GM12872 (cell line): ENCODE measurements at regions not wholly inside any gene's neighbourhood (a gene's known extent, or its start where the extent isn't known, plus 50 kb on each side); places are given as distances from the start of the nearest gene placed in this dataset.
A peak's percentile ranks its signal among the peaks of the same experiment; 100 is the strongest.

ENCODE experiments used
- CTCF ChIP-seq: IDR thresholded peaks from 3 replicates; pipeline ENCODE4 v1.5.1; 2011; ENCODE audit warnings: low read depth, mild to moderate bottlenecking, low read length, moderate library complexity; ENCODE audit not compliant: insufficient read depth

- no peak for TF ChIP-seq CTCF
Observed at GRCh38 chr5:104817127-104817526, 1254.5 kb upstream of the NUDT12 start.

- TF ChIP-seq CTCF, result no peak
Observed at GRCh38 chr5:104815212-104815611, 1252.6 kb upstream of the NUDT12 start.

- peak; percentile 55 for TF ChIP-seq CTCF
Observed at GRCh38 chr5:104800440-104801048, 1238.0 kb upstream of the NUDT12 start.

GRCh38 chr5:104793755-104794080 lies 1231.1 kb upstream of the NUDT12 start:
- no peak for TF ChIP-seq CTCF

GRCh38 chr5:104793031-104793754 lies 1230.6 kb upstream of the NUDT12 start:
- TF ChIP-seq CTCF, result no peak

GRCh38 chr5:104789366-104789765 lies 1226.8 kb upstream of the NUDT12 start:
- TF ChIP-seq CTCF, result no peak

GRCh38 chr5:104785097-104785496 lies 1222.5 kb upstream of the NUDT12 start:
- TF ChIP-seq CTCF, result no peak
